ENCODE measurements at regions not wholly inside any gene's neighbourhood (a gene's known extent, or its start where the extent isn't known, plus 50 kb on each side); places are given as distances from the start of the nearest gene placed in this dataset.

DNA sequence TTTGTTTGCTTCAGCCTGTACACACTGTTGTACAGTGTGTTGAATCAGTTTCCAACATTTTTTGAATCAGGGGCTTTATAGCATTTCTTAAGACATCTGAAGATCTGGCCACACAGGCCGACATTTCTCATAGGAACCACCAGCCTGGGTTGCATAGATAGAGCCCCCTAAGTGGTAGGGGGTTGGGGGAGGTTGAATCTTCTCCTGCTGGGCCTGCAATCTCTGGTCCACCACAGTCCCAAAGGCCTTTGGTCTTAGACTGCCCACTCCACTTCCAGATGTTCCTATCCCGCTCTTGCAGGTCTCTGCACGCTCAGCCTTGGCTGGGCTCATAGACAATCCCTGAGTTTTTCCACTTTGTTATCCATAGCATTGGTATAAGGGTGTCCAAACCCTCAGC, 75.4 kb upstream of the HABP2 start:
- 93 to 96% (median 94%) methylated on average over 3 of the region's 3 CpGs for WGBS, 3 donors
- Histone ChIP-seq H3K27me3 (ENCODE audit: insufficient read depth in 3 of 3, low read length in 2 of 3) (no peaks in the 10 kb centered on the region), H3K36me3 (ENCODE audit: insufficient read depth in 1 of 2, low read depth in 1 of 2) (no peaks in the 10 kb centered on the region), H3K4me3 (no peak overlapping the region), H3K9me3 (peaks cover 10% of the 10 kb centered on the region), H3K4me1 (peaks cover 6% of the 10 kb centered on the region), H3K27ac (no peak overlapping the region)
- DNase-seq: no peak
- no peak for ATAC-seq
- TF ChIP-seq, protein P1, sequence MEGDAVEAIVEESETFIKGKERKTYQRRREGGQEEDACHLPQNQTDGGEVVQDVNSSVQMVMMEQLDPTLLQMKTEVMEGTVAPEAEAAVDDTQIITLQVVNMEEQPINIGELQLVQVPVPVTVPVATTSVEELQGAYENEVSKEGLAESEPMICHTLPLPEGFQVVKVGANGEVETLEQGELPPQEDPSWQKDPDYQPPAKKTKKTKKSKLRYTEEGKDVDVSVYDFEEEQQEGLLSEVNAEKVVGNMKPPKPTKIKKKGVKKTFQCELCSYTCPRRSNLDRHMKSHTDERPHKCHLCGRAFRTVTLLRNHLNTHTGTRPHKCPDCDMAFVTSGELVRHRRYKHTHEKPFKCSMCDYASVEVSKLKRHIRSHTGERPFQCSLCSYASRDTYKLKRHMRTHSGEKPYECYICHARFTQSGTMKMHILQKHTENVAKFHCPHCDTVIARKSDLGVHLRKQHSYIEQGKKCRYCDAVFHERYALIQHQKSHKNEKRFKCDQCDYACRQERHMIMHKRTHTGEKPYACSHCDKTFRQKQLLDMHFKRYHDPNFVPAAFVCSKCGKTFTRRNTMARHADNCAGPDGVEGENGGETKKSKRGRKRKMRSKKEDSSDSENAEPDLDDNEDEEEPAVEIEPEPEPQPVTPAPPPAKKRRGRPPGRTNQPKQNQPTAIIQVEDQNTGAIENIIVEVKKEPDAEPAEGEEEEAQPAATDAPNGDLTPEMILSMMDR (IDR thresholded peaks at IDR 0.05): no peak
- intact Hi-C loops (cut with DNase I): no loop called here

DNA sequence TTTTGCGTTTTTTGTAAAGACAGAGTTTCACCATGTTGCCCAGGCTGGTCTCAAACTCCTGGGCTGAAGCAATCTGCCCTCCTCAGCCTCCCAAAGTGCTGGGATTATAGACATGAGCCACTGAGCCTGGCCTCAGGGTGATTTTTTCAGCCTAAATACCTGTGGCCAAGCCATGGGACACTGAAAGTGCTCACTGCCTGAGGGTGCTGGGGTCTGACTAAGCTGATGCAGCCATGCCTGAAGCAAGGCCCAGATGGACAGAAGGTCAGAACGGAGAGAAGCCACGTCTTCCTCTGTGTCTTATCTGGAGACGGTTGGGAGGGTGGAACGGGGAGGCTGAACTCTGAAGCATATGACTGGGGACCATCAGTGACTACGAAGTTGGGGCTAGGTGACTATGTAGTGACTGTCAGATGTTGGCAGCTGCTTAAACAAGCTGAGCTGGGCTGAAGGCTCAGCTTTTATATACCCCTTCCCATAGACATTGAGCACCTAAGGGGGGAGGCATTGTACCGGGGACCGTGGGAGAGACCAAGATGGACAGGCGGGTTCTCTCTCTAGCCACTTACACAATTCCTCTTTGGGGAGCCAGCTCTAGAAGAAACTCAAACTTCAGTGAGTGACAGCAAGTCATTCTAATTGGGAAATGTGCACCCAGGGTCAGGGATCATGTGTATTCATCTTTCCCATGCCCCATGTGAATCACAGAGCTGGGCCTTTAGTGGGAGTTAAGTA, 73.3 kb upstream of the HABP2 start:
- WGBS, 3 donors: 95 to 96% (median 96%) methylated on average over 9 of the region's 9 CpGs
- TF ChIP-seq, protein P1 (IDR thresholded peaks at IDR 0.05): no peak
- Histone ChIP-seq H3K27ac (no peak overlapping the region), H3K27me3 (ENCODE audit: insufficient read depth in 3 of 3, low read length in 2 of 3) (no peaks in the 10 kb centered on the region), H3K4me1 (peaks cover 6% of the 10 kb centered on the region), H3K4me3 (no peak overlapping the region), H3K36me3 (ENCODE audit: insufficient read depth in 1 of 2, low read depth in 1 of 2) (no peaks in the 10 kb centered on the region), H3K9me3 (peaks cover 10% of the 10 kb centered on the region)
- DNase-seq (no peak), ATAC-seq (no peak)
- intact Hi-C loops (cut with DNase I): no loop called here

DNA sequence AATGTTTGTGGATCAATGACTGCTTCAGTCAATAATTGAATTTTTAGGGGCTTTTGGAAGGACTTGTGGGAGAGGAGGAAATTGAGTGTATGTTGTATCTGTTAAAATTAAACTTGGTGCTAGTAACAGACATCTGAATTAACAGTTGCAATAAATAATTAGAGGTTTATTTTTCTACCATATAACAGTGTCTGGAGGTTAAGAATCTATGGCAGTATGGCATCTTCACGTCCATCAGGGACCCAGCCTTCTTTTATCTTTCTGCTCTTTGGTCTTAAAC, 72.8 kb upstream of the HABP2 start:
- no peak for ATAC-seq
- TF ChIP-seq, protein P1 (IDR thresholded peaks at IDR 0.05): no peak
- Histone ChIP-seq H3K27ac (no peak overlapping the region), H3K9me3 (peaks cover 10% of the 10 kb centered on the region), H3K4me3 (no peak overlapping the region), H3K36me3 (ENCODE audit: insufficient read depth in 1 of 2, low read depth in 1 of 2) (no peaks in the 10 kb centered on the region), H3K27me3 (ENCODE audit: insufficient read depth in 3 of 3, low read length in 2 of 3) (no peaks in the 10 kb centered on the region), H3K4me1 (peaks cover 6% of the 10 kb centered on the region)
- WGBS, 3 donors: 51 to 69% (median 60%) methylated on average over 1 of the region's 1 CpG
- intact Hi-C loops (cut with DNase I): no loop called here
- no peak for DNase-seq

GRCh38 chr10:113480851-113481502, 71.9 kb upstream of the HABP2 start:
- Histone ChIP-seq H3K27me3 (ENCODE audit: insufficient read depth in 3 of 3, low read length in 2 of 3) (no peaks in the 10 kb centered on the region), H3K27ac (no peak overlapping the region), H3K4me3 (no peak overlapping the region), H3K36me3 (ENCODE audit: insufficient read depth in 1 of 2, low read depth in 1 of 2) (no peaks in the 10 kb centered on the region), H3K4me1 (no peaks in the 10 kb centered on the region), H3K9me3 (peaks cover 10% of the 10 kb centered on the region)
- 74 to 78% (median 75%) methylated on average over 6 of the region's 6 CpGs for WGBS, 3 donors
- ATAC-seq (no peak), DNase-seq (no peak)
- TF ChIP-seq, protein P1 (IDR thresholded peaks at IDR 0.05): no peak
- intact Hi-C loops (cut with DNase I): no loop called here

- Histone ChIP-seq H3K9me3 (peaks cover 9% of the 10 kb centered on the region), H3K4me1 (no peaks in the 10 kb centered on the region), H3K4me3 (no peak overlapping the region), H3K27me3 (ENCODE audit: insufficient read depth in 3 of 3, low read length in 2 of 3) (no peaks in the 10 kb centered on the region), H3K27ac (no peak overlapping the region), H3K36me3 (ENCODE audit: insufficient read depth in 1 of 2, low read depth in 1 of 2) (no peaks in the 10 kb centered on the region)
- TF ChIP-seq, protein P1 (IDR thresholded peaks at IDR 0.05): no peak
- intact Hi-C loops (cut with DNase I): no loop called here
- DNase-seq (no peak), ATAC-seq (no peak)
- WGBS, 3 donors: 63 to 81% (median 78%) methylated on average over 2 of the region's 2 CpGs
Measured at GRCh38 chr10:113484487-113484886, 68.4 kb upstream of the HABP2 start.

Measured in psoas muscle (tissue), 7 donors.